ENCODE measurements at regions not wholly inside any gene's neighbourhood (a gene's known extent, or its start where the extent isn't known, plus 50 kb on each side); places are given as distances from the start of the nearest gene placed in this dataset.
"Not testable (repeated sequence)": the region's sequence is repeated elsewhere in the genome, so short reads cannot be mapped to it uniquely, and the experiment has no call there.

DNA sequence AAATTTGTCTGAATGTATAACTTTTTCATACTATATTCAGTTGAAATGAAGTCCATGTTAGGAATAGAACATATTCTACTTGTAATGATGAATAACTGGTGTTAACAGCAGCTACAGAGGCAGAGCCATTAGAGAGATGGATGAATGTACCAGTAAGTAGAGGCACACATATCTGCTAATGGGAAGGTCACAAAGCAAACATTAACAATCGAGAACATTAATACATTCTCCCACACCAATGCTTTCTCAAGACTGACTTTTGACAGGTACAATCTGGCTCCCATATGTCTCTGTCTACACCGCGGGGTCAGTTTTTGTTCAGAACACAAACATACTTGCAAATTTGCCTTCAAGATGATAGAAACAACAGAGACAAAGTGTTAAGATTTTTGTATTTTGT lies 776.0 kb upstream of the MANEA start:
- Histone ChIP-seq H3K4me2 (ENCODE audit: low read length) (no peak overlapping the region), H3K9me3 (ENCODE audit: low read length) (no peaks in the 10 kb centered on the region), H3K9me2 (ENCODE audit: insufficient read depth, low read length) (peaks cover 1% of the 10 kb centered on the region), H3K27ac (ENCODE audit: low read length) (no peak overlapping the region), H3K27me3 (ENCODE audit: insufficient read depth, low read depth, low read length) (no peaks in the 10 kb centered on the region), H3K4me3 (ENCODE audit: low read length) (no peak overlapping the region), H3K36me3 (ENCODE audit: insufficient read depth, low read length) (no peaks in the 10 kb centered on the region), H2AFZ (ENCODE audit: low read depth, low read length) (no peak overlapping the region), H3K9ac (ENCODE audit: low read length) (no peak overlapping the region), H4K20me1 (ENCODE audit: insufficient read depth) (no peaks in the 10 kb centered on the region), H3F3A (ENCODE audit: insufficient read depth, low read length, poor library complexity, severe bottlenecking) (no peaks in the 10 kb centered on the region), H3K79me2 (replicated peaks; ENCODE audit: insufficient read depth, low read length) (no peaks in the 10 kb centered on the region)
- TF ChIP-seq SMC3 (conservative IDR thresholded peaks at IDR 0.05; ENCODE audit: poor library complexity) (no peak), REST (IDR thresholded peaks at IDR 0.05; ENCODE audit: borderline replicate concordance) (no peak), EZH2 (IDR thresholded peaks at IDR 0.05; ENCODE audit: borderline replicate concordance, insufficient read depth, low read length, poor library complexity, severe bottlenecking) (no peak), POLR2AphosphoS5 (IDR thresholded peaks at IDR 0.05) (no peak), TAF1 (IDR thresholded peaks at IDR 0.05; ENCODE audit: low read depth) (no peak), EP300 (conservative IDR thresholded peaks at IDR 0.05; ENCODE audit: poor library complexity, severe bottlenecking) (no peak), MXI1 (conservative IDR thresholded peaks at IDR 0.05; ENCODE audit: poor library complexity, severe bottlenecking) (no peak), RAD21 (conservative IDR thresholded peaks at IDR 0.05) (no peak)
- TF ChIP-seq, protein P1, sequence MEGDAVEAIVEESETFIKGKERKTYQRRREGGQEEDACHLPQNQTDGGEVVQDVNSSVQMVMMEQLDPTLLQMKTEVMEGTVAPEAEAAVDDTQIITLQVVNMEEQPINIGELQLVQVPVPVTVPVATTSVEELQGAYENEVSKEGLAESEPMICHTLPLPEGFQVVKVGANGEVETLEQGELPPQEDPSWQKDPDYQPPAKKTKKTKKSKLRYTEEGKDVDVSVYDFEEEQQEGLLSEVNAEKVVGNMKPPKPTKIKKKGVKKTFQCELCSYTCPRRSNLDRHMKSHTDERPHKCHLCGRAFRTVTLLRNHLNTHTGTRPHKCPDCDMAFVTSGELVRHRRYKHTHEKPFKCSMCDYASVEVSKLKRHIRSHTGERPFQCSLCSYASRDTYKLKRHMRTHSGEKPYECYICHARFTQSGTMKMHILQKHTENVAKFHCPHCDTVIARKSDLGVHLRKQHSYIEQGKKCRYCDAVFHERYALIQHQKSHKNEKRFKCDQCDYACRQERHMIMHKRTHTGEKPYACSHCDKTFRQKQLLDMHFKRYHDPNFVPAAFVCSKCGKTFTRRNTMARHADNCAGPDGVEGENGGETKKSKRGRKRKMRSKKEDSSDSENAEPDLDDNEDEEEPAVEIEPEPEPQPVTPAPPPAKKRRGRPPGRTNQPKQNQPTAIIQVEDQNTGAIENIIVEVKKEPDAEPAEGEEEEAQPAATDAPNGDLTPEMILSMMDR (IDR thresholded peaks at IDR 0.05; ENCODE audit: poor library complexity, severe bottlenecking): no peak

DNA sequence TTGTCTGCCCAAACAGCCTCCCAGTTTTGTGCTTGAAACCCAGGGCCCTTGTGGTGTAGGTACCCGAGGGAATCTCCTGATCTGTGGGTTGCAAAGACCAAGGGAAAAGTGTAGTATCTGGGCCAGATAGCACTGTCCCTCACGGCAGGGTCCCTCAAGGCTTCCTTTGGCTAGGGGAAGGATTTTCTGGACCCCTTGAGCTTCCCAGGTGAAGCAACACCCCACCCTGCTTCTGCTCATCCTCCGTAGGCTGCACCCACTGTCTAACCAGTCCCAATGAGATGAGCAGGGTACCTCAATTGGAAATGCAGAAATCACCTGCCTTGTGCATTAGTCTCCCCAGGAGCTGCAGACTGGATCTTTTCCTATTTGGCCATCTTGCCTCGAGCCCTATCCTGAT lies 791.8 kb upstream of the MANEA start:
- no peaks in the 10 kb centered on the region for H3F3A ChIP-seq (ENCODE audit: insufficient read depth, low read length, poor library complexity, severe bottlenecking)
- no peaks in the 10 kb centered on the region for H4K20me1 ChIP-seq (ENCODE audit: insufficient read depth)
- H3K9me3 ChIP-seq (ENCODE audit: low read length): no peaks in the 10 kb centered on the region
- H3K79me2 ChIP-seq (replicated peaks; ENCODE audit: insufficient read depth, low read length): no peaks in the 10 kb centered on the region
- TF ChIP-seq MXI1 (conservative IDR thresholded peaks at IDR 0.05; ENCODE audit: poor library complexity, severe bottlenecking): no peak
- TF ChIP-seq POLR2AphosphoS5 (IDR thresholded peaks at IDR 0.05): no peak
- TF ChIP-seq RAD21 (conservative IDR thresholded peaks at IDR 0.05): no peak
- TF ChIP-seq REST (IDR thresholded peaks at IDR 0.05; ENCODE audit: borderline replicate concordance): no peak
- no peak for TF ChIP-seq EP300 (conservative IDR thresholded peaks at IDR 0.05; ENCODE audit: poor library complexity, severe bottlenecking)
- no peaks in the 10 kb centered on the region for H3K36me3 ChIP-seq (ENCODE audit: insufficient read depth, low read length)
- H3K4me3 ChIP-seq (ENCODE audit: low read length): no peak overlapping the region
- no peak overlapping the region for H3K4me2 ChIP-seq (ENCODE audit: low read length)
- no peak overlapping the region for H2AFZ ChIP-seq (ENCODE audit: low read depth, low read length)
- no peaks in the 10 kb centered on the region for H3K27me3 ChIP-seq (ENCODE audit: insufficient read depth, low read depth, low read length)
- H3K9me2 ChIP-seq (ENCODE audit: insufficient read depth, low read length): no peaks in the 10 kb centered on the region
- H3K9ac ChIP-seq (ENCODE audit: low read length): no peak overlapping the region
- no peak overlapping the region for H3K27ac ChIP-seq (ENCODE audit: low read length)

DNA sequence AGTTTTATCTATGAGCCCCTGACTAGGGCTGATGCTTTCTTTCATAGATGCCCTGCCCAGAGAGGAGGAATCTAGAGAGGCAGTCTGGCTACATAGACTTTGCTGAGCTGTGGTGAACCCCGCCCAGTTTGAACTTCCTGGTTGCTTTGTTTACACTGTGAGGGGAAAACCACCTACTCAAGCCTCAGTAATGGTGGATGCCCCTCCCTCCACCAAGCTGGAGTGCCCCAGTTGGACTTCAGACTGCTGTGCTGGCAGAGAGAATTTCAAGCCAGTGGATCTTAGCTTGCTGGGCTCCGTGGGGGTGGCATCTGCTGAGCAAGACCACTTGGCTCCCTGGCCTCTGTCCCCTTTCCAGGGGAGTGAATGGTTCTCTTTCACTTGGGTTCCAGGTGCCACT lies 792.3 kb upstream of the MANEA start:
- H3K9me2 ChIP-seq (ENCODE audit: insufficient read depth, low read length); H3K79me2 ChIP-seq (replicated peaks; ENCODE audit: insufficient read depth, low read length); H3K4me2 ChIP-seq (ENCODE audit: low read length); H3K36me3 ChIP-seq (ENCODE audit: insufficient read depth, low read length); H3K27me3 ChIP-seq (ENCODE audit: insufficient read depth, low read depth, low read length); H3K9me3 ChIP-seq (ENCODE audit: low read length); H3K4me3 ChIP-seq (ENCODE audit: low read length); H3K27ac ChIP-seq (ENCODE audit: low read length); H4K20me1 ChIP-seq (ENCODE audit: insufficient read depth); H2AFZ ChIP-seq (ENCODE audit: low read depth, low read length); H3F3A ChIP-seq (ENCODE audit: insufficient read depth, low read length, poor library complexity, severe bottlenecking); H3K9ac ChIP-seq (ENCODE audit: low read length): not testable (repeated sequence)

Measured in neural cell (in vitro differentiated cells).